T-helper 1 cell treated with Interleukin-12 subunit alpha and Interleukin-12 subunit beta and Interleukin-4 antibody, amounts not matched to agents 30 μg/mL and 1 μg/mL, for 36 hours (primary cell): ENCODE measurements at regions not wholly inside any gene's neighbourhood (a gene's known extent, or its start where the extent isn't known, plus 50 kb on each side); places are given as distances from the start of the nearest gene placed in this dataset.
"Not testable (repeated sequence)": the region's sequence is repeated elsewhere in the genome, so short reads cannot be mapped to it uniquely, and the experiment has no call there.

Experiments used
- H3K27ac Mint-ChIP-seq: one replicate; pipeline ENCODE4 v1.8.0; 2021; ENCODE audit warnings: mild to moderate bottlenecking, mixed read lengths
- H3K27me3 Mint-ChIP-seq: one replicate; pipeline ENCODE4 v1.8.0; 2021; ENCODE audit warnings: low read depth, mixed read lengths
- H3K36me3 Mint-ChIP-seq: one replicate; pipeline ENCODE4 v1.8.0; 2021; ENCODE audit warnings: low read depth, mixed read lengths
- H3K4me1 Mint-ChIP-seq: one replicate; pipeline ENCODE4 v1.8.0; 2021; ENCODE audit warnings: low read depth, mixed read lengths
- H3K4me3 Mint-ChIP-seq: one replicate; pipeline ENCODE4 v1.8.0; 2021; ENCODE audit warnings: mild to moderate bottlenecking, moderate library complexity, mixed read lengths
- H3K9me3 Mint-ChIP-seq: one replicate; pipeline ENCODE4 v1.8.0; 2021; ENCODE audit warnings: mixed read lengths

DNA sequence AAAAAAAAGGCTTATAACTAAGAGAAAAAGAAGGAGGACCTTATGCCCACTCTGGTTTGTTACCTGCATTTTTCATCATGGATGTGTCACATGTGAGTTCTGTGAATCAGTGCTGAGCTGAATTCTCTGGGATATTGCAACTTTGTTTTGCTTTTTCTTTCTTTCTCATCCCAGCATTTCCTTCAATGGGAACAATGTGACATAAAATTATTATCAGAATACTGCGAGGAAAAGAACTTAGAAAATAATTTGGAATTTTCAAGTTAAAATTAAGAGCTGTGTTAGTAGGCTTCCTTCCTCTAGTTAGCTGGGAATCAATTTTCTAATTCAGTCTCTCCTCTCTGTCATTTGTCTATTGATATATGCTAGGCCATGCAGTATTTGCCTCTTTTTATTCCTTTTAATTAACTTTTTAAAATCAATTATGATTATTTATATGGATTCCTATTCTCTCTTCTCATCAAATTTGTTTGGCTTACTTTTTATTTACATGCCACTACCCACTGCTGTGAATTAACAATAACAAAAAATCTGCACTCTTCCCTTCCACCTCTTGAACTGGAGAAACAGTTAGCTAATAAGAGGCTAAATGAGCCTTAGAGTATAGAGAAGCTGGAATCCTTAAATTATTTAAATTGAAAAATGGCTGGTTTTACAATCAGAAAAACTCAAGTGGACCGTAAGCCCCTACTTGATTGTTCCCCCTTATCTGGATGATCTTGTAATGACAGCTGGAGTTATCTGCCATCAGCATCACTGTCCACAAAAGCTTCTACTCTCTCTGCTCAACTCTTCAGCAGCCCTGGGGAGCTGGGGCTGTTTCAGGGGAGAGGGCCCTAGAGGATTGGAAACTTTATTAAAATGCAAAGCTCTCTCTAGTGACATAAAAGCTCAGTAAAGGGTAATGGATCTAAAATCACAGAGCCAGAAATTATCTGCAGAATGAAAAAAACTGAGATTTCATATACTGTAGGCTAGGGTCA lies 95.3 kb upstream of the SOX2 start:
- Mint-ChIP-seq H3K27ac (no peak overlapping the region), H3K4me3 (no peak overlapping the region), H3K27me3 (no peaks in the 10 kb centered on the region), H3K4me1 (no peaks in the 10 kb centered on the region), H3K9me3 (no peaks in the 10 kb centered on the region), H3K36me3 (no peaks in the 10 kb centered on the region)

DNA sequence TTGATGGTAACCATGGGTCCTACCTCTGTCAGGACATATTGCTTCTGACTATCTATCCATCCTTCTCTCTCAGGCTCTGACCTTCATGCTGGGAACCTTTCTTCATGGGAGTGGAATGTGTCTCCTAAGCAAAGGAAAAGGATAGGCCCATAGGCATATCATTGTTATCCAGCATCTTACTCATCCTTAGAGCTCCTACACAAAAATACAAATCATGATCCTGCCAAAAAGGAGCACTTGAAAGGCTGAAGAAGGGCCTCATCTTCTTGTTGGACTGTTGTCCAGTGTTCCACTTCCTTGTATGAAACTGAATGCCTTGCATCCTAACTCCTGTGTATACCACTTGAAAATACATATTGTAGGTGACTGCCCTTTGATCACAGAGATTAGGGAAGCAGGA lies 96.1 kb upstream of the SOX2 start:
- no peaks in the 10 kb centered on the region for H3K27me3 Mint-ChIP-seq
- H3K9me3 Mint-ChIP-seq = no peaks in the 10 kb centered on the region
- H3K4me1 Mint-ChIP-seq = no peaks in the 10 kb centered on the region
- no peak overlapping the region for H3K27ac Mint-ChIP-seq
- no peaks in the 10 kb centered on the region for H3K36me3 Mint-ChIP-seq
- no peak overlapping the region for H3K4me3 Mint-ChIP-seq

GRCh38 chr3:181614878-181615277 lies 96.8 kb upstream of the SOX2 start:
- Mint-ChIP-seq H3K4me3 (no peak overlapping the region), H3K9me3 (no peaks in the 10 kb centered on the region), H3K4me1 (no peaks in the 10 kb centered on the region)

GRCh38 chr3:181613813-181614212 lies 97.9 kb upstream of the SOX2 start:
- Mint-ChIP-seq H3K9me3 (no peaks in the 10 kb centered on the region), H3K4me1 (no peaks in the 10 kb centered on the region)

More at GRCh38 chr3:181614878-181615277, 96.8 kb upstream of the SOX2 start:
- Mint-ChIP-seq H3K36me3 (no peaks in the 10 kb centered on the region), H3K27ac (no peak overlapping the region), H3K27me3 (no peaks in the 10 kb centered on the region)

DNA sequence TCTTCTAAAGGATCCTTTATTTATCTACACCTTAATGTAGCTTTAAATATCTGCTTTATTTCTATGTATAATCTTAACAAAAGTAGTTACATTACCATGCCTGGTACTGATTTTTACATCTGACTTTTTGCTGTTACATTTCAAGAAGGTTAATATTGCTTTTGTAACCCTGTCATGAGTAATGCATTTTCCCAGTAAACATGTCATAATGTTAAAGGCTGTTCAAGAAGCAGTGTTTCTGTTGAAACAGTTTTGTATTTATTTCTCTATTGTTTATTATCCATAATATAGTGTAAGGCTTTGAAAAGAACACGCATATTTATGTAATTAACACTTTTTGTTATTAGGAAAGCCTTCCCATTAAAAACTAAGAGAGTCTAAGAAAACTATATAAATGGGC lies 98.5 kb upstream of the SOX2 start:
- no peaks in the 10 kb centered on the region for H3K4me1 Mint-ChIP-seq
- H3K9me3 Mint-ChIP-seq = no peaks in the 10 kb centered on the region
- no peaks in the 10 kb centered on the region for H3K36me3 Mint-ChIP-seq
- no peak overlapping the region for H3K27ac Mint-ChIP-seq
- H3K4me3 Mint-ChIP-seq = no peak overlapping the region
- no peaks in the 10 kb centered on the region for H3K27me3 Mint-ChIP-seq

More at GRCh38 chr3:181613813-181614212, 97.9 kb upstream of the SOX2 start:
- no peaks in the 10 kb centered on the region for H3K36me3 Mint-ChIP-seq
- H3K27ac Mint-ChIP-seq = no peak overlapping the region
- H3K4me3 Mint-ChIP-seq = no peak overlapping the region
- H3K27me3 Mint-ChIP-seq = no peaks in the 10 kb centered on the region

- Mint-ChIP-seq H3K27me3 (no peaks in the 10 kb centered on the region), H3K4me1 (no peaks in the 10 kb centered on the region), H3K4me3 (no peak overlapping the region), H3K9me3 (no peaks in the 10 kb centered on the region), H3K36me3 (no peaks in the 10 kb centered on the region), H3K27ac (no peak overlapping the region)
Observed at GRCh38 chr3:181610973-181611265, 100.8 kb upstream of the SOX2 start.

GRCh38 chr3:181610083-181610972 lies 101.4 kb upstream of the SOX2 start:
- no peaks in the 10 kb centered on the region for H3K4me1 Mint-ChIP-seq
- no peaks in the 10 kb centered on the region for H3K36me3 Mint-ChIP-seq
- no peaks in the 10 kb centered on the region for H3K27me3 Mint-ChIP-seq
- H3K9me3 Mint-ChIP-seq = no peaks in the 10 kb centered on the region
- no peak overlapping the region for H3K27ac Mint-ChIP-seq
- no peak overlapping the region for H3K4me3 Mint-ChIP-seq

- Mint-ChIP-seq H3K27ac (no peak overlapping the region), H3K27me3 (no peaks in the 10 kb centered on the region), H3K4me3 (no peak overlapping the region), H3K9me3 (no peaks in the 10 kb centered on the region), H3K4me1 (no peaks in the 10 kb centered on the region), H3K36me3 (no peaks in the 10 kb centered on the region)
Observed at GRCh38 chr3:181609030-181609767, 102.5 kb upstream of the SOX2 start.

- H3K9me3 Mint-ChIP-seq = peaks cover 4% of the 10 kb centered on the region
- no peak overlapping the region for H3K4me3 Mint-ChIP-seq
- H3K27ac Mint-ChIP-seq = no peak overlapping the region
- no peaks in the 10 kb centered on the region for H3K36me3 Mint-ChIP-seq
- H3K4me1 Mint-ChIP-seq = no peaks in the 10 kb centered on the region
- no peaks in the 10 kb centered on the region for H3K27me3 Mint-ChIP-seq
Observed at GRCh38 chr3:181604267-181604666, 107.5 kb upstream of the SOX2 start.

DNA sequence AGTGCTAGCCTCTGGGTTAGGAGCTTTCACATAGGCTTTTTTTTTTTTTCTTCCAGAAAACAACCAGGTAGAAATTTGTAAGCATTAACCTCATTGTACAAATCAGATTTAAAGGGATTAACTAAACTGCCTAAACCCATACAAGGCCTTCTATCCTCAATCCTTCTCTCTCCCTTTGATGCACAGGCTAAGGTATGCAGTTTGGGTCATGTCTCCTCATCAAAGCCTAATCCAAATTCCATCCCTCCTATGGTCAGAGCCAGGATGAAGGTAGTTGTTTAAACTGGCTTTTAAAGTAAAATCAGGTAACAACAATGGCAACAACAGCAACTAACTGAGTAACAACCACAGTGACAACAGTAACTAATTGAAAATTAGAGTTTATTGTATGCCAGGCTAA lies 115.6 kb upstream of the SOX2 start:
- no peaks in the 10 kb centered on the region for H3K36me3 Mint-ChIP-seq
- peaks cover 26% of the 10 kb centered on the region for H3K9me3 Mint-ChIP-seq
- no peak overlapping the region for H3K27ac Mint-ChIP-seq
- no peak overlapping the region for H3K4me3 Mint-ChIP-seq
- H3K27me3 Mint-ChIP-seq = no peaks in the 10 kb centered on the region
- H3K4me1 Mint-ChIP-seq = no peaks in the 10 kb centered on the region

GRCh38 chr3:181590939-181591338 lies 120.8 kb upstream of the SOX2 start:
- H3K4me3 Mint-ChIP-seq, H3K27me3 Mint-ChIP-seq, H3K4me1 Mint-ChIP-seq, H3K27ac Mint-ChIP-seq, H3K36me3 Mint-ChIP-seq: not testable (repeated sequence)
- H3K9me3 Mint-ChIP-seq = peaks cover 36% of the 10 kb centered on the region

GRCh38 chr3:181582619-181583018 lies 129.1 kb upstream of the SOX2 start:
- Mint-ChIP-seq H3K27ac (no peak overlapping the region), H3K4me1 (no peaks in the 10 kb centered on the region), H3K4me3 (no peak overlapping the region), H3K27me3 (no peaks in the 10 kb centered on the region), H3K9me3 (no peaks in the 10 kb centered on the region), H3K36me3 (no peaks in the 10 kb centered on the region)

DNA sequence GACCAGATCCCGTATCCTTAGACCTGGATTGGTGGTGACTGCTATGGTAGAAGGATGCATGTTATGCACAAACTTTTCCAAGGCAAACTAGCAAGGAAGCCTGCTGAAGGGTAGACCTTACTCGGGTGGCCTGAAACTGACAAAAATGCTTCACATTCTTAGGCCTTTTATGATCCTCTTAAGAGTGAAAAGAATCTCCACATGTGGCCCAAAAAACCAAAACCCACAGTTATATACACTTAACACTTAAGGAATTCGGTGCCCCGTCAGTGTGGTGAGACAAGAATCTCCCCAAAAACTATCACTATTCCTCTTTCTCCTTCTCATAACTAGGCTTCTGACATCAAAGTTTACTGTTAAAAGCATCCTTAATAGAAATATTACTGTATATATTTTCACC lies 130.1 kb upstream of the SOX2 start:
- Mint-ChIP-seq H3K27ac (no peak overlapping the region), H3K4me1 (no peaks in the 10 kb centered on the region), H3K36me3 (no peaks in the 10 kb centered on the region), H3K27me3 (no peaks in the 10 kb centered on the region), H3K9me3 (no peaks in the 10 kb centered on the region), H3K4me3 (no peak overlapping the region)

- Mint-ChIP-seq H3K27ac (no peak overlapping the region), H3K36me3 (no peaks in the 10 kb centered on the region), H3K4me1 (no peaks in the 10 kb centered on the region), H3K27me3 (no peaks in the 10 kb centered on the region), H3K4me3 (no peak overlapping the region), H3K9me3 (no peaks in the 10 kb centered on the region)
Observed at GRCh38 chr3:181578743-181579142, 133.0 kb upstream of the SOX2 start.
